IMR-90 (cell line): ENCODE measurements at regions not wholly inside any gene's neighbourhood (a gene's known extent, or its start where the extent isn't known, plus 50 kb on each side); places are given as distances from the start of the nearest gene placed in this dataset.

Experiments used
- ATAC-seq: fragments of 200-7000 bp; cut with Tn5 transposase; 2 replicates; pipeline ENCODE4 v1.9.1; 2020; ENCODE audit warnings: low read depth, mild to moderate bottlenecking, moderate library complexity
- BruUV-seq: library from RNA; stranded (reverse); fragments of 400-500 nt; replicated peaks from 2 replicates; lab custom pipeline; 2021; lab: Mats Ljungman, UMichigan
- CTCF ChIA-PET: fragments of 300-600 bp; formaldehyde crosslinking; extraction: SDS; loops from one replicate; lab custom pipeline; 2021; ENCODE audit warnings: antibody characterized with exemption; lab: Yijun Ruan, JAX
- POLR2A ChIA-PET: fragments of 300-600 bp; sonication (Branson Sonifier 250); formaldehyde crosslinking; loops from one replicate; lab custom pipeline; 2022; ENCODE audit warnings: antibody characterized with exemption; ENCODE audit not compliant: unreplicated experiment; lab: Charles Lee
- DNase-seq: peaks from one replicate; pipeline ENCODE4 v3.0.0; 2013
- H2AFZ ChIP-seq: replicated peaks from 2 replicates; pipeline ENCODE3; 2013; ENCODE audit warnings: low read length, mild to moderate bottlenecking; ENCODE audit not compliant: poor library complexity
- H2AK5ac ChIP-seq: 2 replicates; pipeline ENCODE4 v1.6.1; 2013; ENCODE audit warnings: low read depth, low read length, inconsistent platforms
- H2AK9ac ChIP-seq: replicated peaks from 2 replicates; pipeline ENCODE3; 2013; ENCODE audit warnings: mild to moderate bottlenecking, low read depth, low read length, moderate library complexity; ENCODE audit not compliant: poor library complexity
- H2BK120ac ChIP-seq: 2 replicates; pipeline ENCODE4 v1.6.1; 2013; ENCODE audit warnings: low read depth, low read length, inconsistent platforms
- H2BK15ac ChIP-seq: 3 replicates; pipeline ENCODE4 v1.6.1; 2013; ENCODE audit warnings: low read depth, low read length, inconsistent platforms
- H2BK20ac ChIP-seq: 2 replicates; pipeline ENCODE4 v1.6.1; 2013; ENCODE audit warnings: low read depth, mild to moderate bottlenecking, inconsistent platforms, low read length, moderate library complexity
- H2BK5ac ChIP-seq: 2 replicates; pipeline ENCODE4 v1.6.1; 2013; ENCODE audit warnings: mild to moderate bottlenecking, low read depth, low read length, inconsistent platforms; ENCODE audit not compliant: poor library complexity, severe bottlenecking
- H3K14ac ChIP-seq: replicated peaks from 2 replicates; pipeline ENCODE4 v1.6.1; 2013; ENCODE audit warnings: low read depth, low read length, inconsistent platforms
- H3K18ac ChIP-seq: 2 replicates; pipeline ENCODE4 v1.6.1; 2013; ENCODE audit warnings: low read depth, low read length, control low read depth
- H3K23ac ChIP-seq: 2 replicates; pipeline ENCODE4 v1.6.1; 2013; ENCODE audit warnings: low read depth, low read length, inconsistent platforms
- H3K27ac ChIP-seq: 2 replicates; pipeline ENCODE4 v1.5.1; 2013; ENCODE audit warnings: mild to moderate bottlenecking, control low read depth, low read length; ENCODE audit not compliant: insufficient read depth
- H3K27me3 ChIP-seq: 2 replicates; pipeline ENCODE4 v1.6.1; 2013; ENCODE audit warnings: low read length; ENCODE audit not compliant: control insufficient read depth, insufficient read depth
- H3K36me3 ChIP-seq: 2 replicates; pipeline ENCODE4 v1.6.1; 2013; ENCODE audit warnings: low read length, mixed read lengths; ENCODE audit not compliant: control insufficient read depth, insufficient read depth
- H3K4ac ChIP-seq: 2 replicates; pipeline ENCODE4 v1.6.1; 2013; ENCODE audit warnings: low read depth, low read length, inconsistent platforms
- H3K4me1 ChIP-seq: 2 replicates; pipeline ENCODE4 v1.6.1; 2013; ENCODE audit warnings: low read length, mixed read lengths; ENCODE audit not compliant: control insufficient read depth, insufficient read depth
- H3K4me2 ChIP-seq: 2 replicates; pipeline ENCODE4 v1.6.1; 2013; ENCODE audit warnings: low read depth, mild to moderate bottlenecking, control low read depth, low read length, moderate library complexity
- H3K4me3 ChIP-seq: 2 replicates; pipeline ENCODE4 v1.5.1; 2013; ENCODE audit warnings: low read depth, mild to moderate bottlenecking, control low read depth, low read length, moderate library complexity; ENCODE audit not compliant: insufficient read depth
- H3K56ac ChIP-seq: 2 replicates; pipeline ENCODE4 v1.6.1; 2013; ENCODE audit warnings: low read length, inconsistent platforms; ENCODE audit not compliant: insufficient read depth; ENCODE audit errors: extremely low read depth
- H3K79me1 ChIP-seq, 2 experiments: 2 replicates each; pipeline ENCODE4 v1.6.1; 2013; ENCODE audit warnings: low read length in 2 of 2, inconsistent platforms in 1 of 2, low read depth in 1 of 2
- H3K9ac ChIP-seq: 2 replicates; pipeline ENCODE4 v1.6.1; 2013; ENCODE audit warnings: low read depth, low read length, control low read depth
- H3K9me1 ChIP-seq: 2 replicates; pipeline ENCODE4 v1.6.1; 2013; ENCODE audit warnings: low read length, inconsistent platforms; ENCODE audit not compliant: insufficient read depth
- H3K9me3 ChIP-seq: 2 replicates; pipeline ENCODE4 v1.6.1; 2013; ENCODE audit warnings: low read length; ENCODE audit not compliant: control insufficient read depth, insufficient read depth
- H4K20me1 ChIP-seq: 2 replicates; pipeline ENCODE4 v1.6.1; 2013; ENCODE audit warnings: low read length, inconsistent platforms; ENCODE audit not compliant: insufficient read depth
- H4K5ac ChIP-seq: 2 replicates; pipeline ENCODE4 v1.6.1; 2013; ENCODE audit warnings: mild to moderate bottlenecking, low read depth, low read length, control low read depth
- H4K8ac ChIP-seq, 2 experiments: 2 replicates each; pipeline ENCODE4 v1.6.1; 2013; ENCODE audit warnings: low read depth in 2 of 2, low read length in 2 of 2, control low read depth in 1 of 2, inconsistent platforms in 1 of 2
- H4K91ac ChIP-seq: 2 replicates; pipeline ENCODE4 v1.6.1; 2013; ENCODE audit warnings: low read depth, low read length, inconsistent platforms; ENCODE audit not compliant: insufficient read depth
- CEBPB ChIP-seq: IDR thresholded peaks from 2 replicates; pipeline ENCODE4 v1.6.1; 2012; ENCODE audit warnings: low read depth, low read length, improper control_type of control experiment
- MAFK ChIP-seq: IDR thresholded peaks from 2 replicates; pipeline ENCODE4 v1.6.1; 2012; ENCODE audit warnings: low read depth, low read length, improper control_type of control experiment
- MXI1 ChIP-seq: IDR thresholded peaks from 2 replicates; pipeline ENCODE4 v1.6.1; 2012; ENCODE audit warnings: low read depth, mild to moderate bottlenecking, low read length, moderate library complexity, borderline replicate concordance
- RAD21 ChIP-seq: IDR thresholded peaks from 2 replicates; pipeline ENCODE4 v1.6.1; 2012; ENCODE audit warnings: low read length, improper control_type of control experiment
- RCOR1 ChIP-seq: IDR thresholded peaks from 2 replicates; pipeline ENCODE4 v1.6.1; 2012; ENCODE audit warnings: mild to moderate bottlenecking, low read length, improper control_type of control experiment; ENCODE audit not compliant: insufficient replicate concordance
- RFX5 ChIP-seq: IDR thresholded peaks from 2 replicates; pipeline ENCODE4 v1.8.0; 2012; ENCODE audit warnings: low read depth, mild to moderate bottlenecking, low read length, moderate library complexity
- SMC3 ChIP-seq: fragments of 150-350 bp; IDR thresholded peaks from 2 replicates; pipeline ENCODE4 v1.6.1; 2016; ENCODE audit warnings: low read depth, mild to moderate bottlenecking, antibody characterized with exemption, low read length, moderate library complexity
- dilution Hi-C: fragments of 300-500 bp; cut with HindIII; formaldehyde crosslinking; loops from one replicate; pipeline ENCODE4 v1.14.3; 2018; ENCODE audit warnings: low sequenced_read_pairs; ENCODE audit not compliant: unreplicated experiment
- in situ Hi-C: fragments of 300-500 bp; cut with MboI; formaldehyde crosslinking; loops from 3 replicates; pipeline ENCODE4 v1.14.3; 2019; ENCODE audit warnings: low sequenced_read_pairs, inconsistent platforms, mixed read lengths
- intact Hi-C: fragments of 100-400 bp; cut with micrococcal nuclease; formaldehyde crosslinking; loops from 2 replicates; pipeline ENCODE4 v1.10.0; 2022
- TF ChIP-seq, protein P1 (sequence below): conservative IDR thresholded peaks from 2 replicates; pipeline ENCODE4 v1.5.1; 2012; ENCODE audit warnings: mild to moderate bottlenecking, low read depth, low read length, improper control_type of control experiment

DNA sequence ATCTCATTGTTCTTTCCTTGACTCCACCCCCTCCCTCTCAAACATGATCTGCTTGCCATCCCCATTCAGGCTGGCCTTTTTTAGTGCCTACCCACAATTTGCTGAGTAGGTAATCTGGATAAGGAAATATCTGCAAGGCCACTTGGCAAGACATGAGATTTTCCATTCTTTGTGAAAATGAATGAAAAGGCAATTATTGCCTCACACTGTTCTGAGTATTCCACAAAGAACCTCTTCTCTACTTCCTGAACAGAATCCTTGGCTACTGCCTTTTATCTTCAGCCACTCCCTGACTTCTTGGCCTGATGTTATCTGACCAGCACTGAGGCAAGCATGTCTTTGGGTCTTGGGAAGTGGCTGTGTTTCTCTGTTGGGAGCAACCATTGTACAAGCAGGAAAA, 263.2 kb upstream of the ATP2B1 start:
- DNase-seq (no peak), ATAC-seq (no peak)
- H2BK5ac ChIP-seq, result no peak overlapping the region
- no peak overlapping the region for H4K8ac ChIP-seq
- no peak overlapping the region for H3K4me2 ChIP-seq
- no peaks in the 10 kb centered on the region for H3K36me3 ChIP-seq
- BruUV-seq, result no TSS peak
- H2AFZ ChIP-seq, result no peak overlapping the region
- no peak overlapping the region for H3K4me3 ChIP-seq
- H2BK20ac ChIP-seq, result no peak overlapping the region
- no peaks in the 10 kb centered on the region for H3K79me1 ChIP-seq
- no peak overlapping the region for H3K9ac ChIP-seq
- no peaks in the 10 kb centered on the region; the same call in 1 of the 2 replicates for H3K9me1 ChIP-seq
- no peaks in the 10 kb centered on the region for H3K4me1 ChIP-seq
- no peak overlapping the region for H2AK9ac ChIP-seq
- H3K27ac ChIP-seq, result no peak overlapping the region
- H4K5ac ChIP-seq, result no peak overlapping the region
- intact Hi-C loops, result no loop called here
- H3K9me3 ChIP-seq, result no peaks in the 10 kb centered on the region
- H2BK120ac ChIP-seq, result no peak overlapping the region
- H3K18ac ChIP-seq, result no peak overlapping the region
- no peak overlapping the region for H3K23ac ChIP-seq
- no peaks in the 10 kb centered on the region for H3K27me3 ChIP-seq
- H4K91ac ChIP-seq, result no peak overlapping the region
- TF ChIP-seq RAD21 (no peak), RCOR1 (no peak), CEBPB (no peak), MAFK (peak; percentile 34; the same call in 1 of the 2 replicates), MXI1 (no peak), RFX5 (no peak), SMC3 (no peak)
- TF ChIP-seq, protein P1, sequence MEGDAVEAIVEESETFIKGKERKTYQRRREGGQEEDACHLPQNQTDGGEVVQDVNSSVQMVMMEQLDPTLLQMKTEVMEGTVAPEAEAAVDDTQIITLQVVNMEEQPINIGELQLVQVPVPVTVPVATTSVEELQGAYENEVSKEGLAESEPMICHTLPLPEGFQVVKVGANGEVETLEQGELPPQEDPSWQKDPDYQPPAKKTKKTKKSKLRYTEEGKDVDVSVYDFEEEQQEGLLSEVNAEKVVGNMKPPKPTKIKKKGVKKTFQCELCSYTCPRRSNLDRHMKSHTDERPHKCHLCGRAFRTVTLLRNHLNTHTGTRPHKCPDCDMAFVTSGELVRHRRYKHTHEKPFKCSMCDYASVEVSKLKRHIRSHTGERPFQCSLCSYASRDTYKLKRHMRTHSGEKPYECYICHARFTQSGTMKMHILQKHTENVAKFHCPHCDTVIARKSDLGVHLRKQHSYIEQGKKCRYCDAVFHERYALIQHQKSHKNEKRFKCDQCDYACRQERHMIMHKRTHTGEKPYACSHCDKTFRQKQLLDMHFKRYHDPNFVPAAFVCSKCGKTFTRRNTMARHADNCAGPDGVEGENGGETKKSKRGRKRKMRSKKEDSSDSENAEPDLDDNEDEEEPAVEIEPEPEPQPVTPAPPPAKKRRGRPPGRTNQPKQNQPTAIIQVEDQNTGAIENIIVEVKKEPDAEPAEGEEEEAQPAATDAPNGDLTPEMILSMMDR, result no peak
- dilution Hi-C loops, result no loop called here
- H2BK15ac ChIP-seq, result no peak overlapping the region
- H3K56ac ChIP-seq, result no peak overlapping the region
- H3K14ac ChIP-seq, result no peak overlapping the region
- POLR2A ChIA-PET, result no interaction called here
- CTCF ChIA-PET, result no interaction called here
- in situ Hi-C loops, result no loop called here
- H3K4ac ChIP-seq, result no peak overlapping the region
- no peak overlapping the region for H2AK5ac ChIP-seq
- H4K20me1 ChIP-seq, result no peaks in the 10 kb centered on the region
